IMR-90 (cell line): ENCODE measurements at regions not wholly inside any gene's neighbourhood (a gene's known extent, or its start where the extent isn't known, plus 50 kb on each side); places are given as distances from the start of the nearest gene placed in this dataset.

Experiments used
- ATAC-seq: fragments of 200-7000 bp; cut with Tn5 transposase; 2 replicates; pipeline ENCODE4 v1.9.1; 2020; ENCODE audit warnings: low read depth, mild to moderate bottlenecking, moderate library complexity
- BruUV-seq: library from RNA; stranded (reverse); fragments of 400-500 nt; replicated peaks from 2 replicates; lab custom pipeline; 2021; lab: Mats Ljungman, UMichigan
- CTCF ChIA-PET: fragments of 300-600 bp; formaldehyde crosslinking; extraction: SDS; loops from one replicate; lab custom pipeline; 2021; ENCODE audit warnings: antibody characterized with exemption; lab: Yijun Ruan, JAX
- POLR2A ChIA-PET: fragments of 300-600 bp; sonication (Branson Sonifier 250); formaldehyde crosslinking; loops from one replicate; lab custom pipeline; 2022; ENCODE audit warnings: antibody characterized with exemption; ENCODE audit not compliant: unreplicated experiment; lab: Charles Lee
- DNase-seq: peaks from one replicate; pipeline ENCODE4 v3.0.0; 2013
- H2AFZ ChIP-seq: replicated peaks from 2 replicates; pipeline ENCODE3; 2013; ENCODE audit warnings: low read length, mild to moderate bottlenecking; ENCODE audit not compliant: poor library complexity
- H2AK5ac ChIP-seq: 2 replicates; pipeline ENCODE4 v1.6.1; 2013; ENCODE audit warnings: low read depth, low read length, inconsistent platforms
- H2AK9ac ChIP-seq: replicated peaks from 2 replicates; pipeline ENCODE3; 2013; ENCODE audit warnings: mild to moderate bottlenecking, low read depth, low read length, moderate library complexity; ENCODE audit not compliant: poor library complexity
- H2BK120ac ChIP-seq: 2 replicates; pipeline ENCODE4 v1.6.1; 2013; ENCODE audit warnings: low read depth, low read length, inconsistent platforms
- H2BK15ac ChIP-seq: 3 replicates; pipeline ENCODE4 v1.6.1; 2013; ENCODE audit warnings: low read depth, low read length, inconsistent platforms
- H2BK20ac ChIP-seq: 2 replicates; pipeline ENCODE4 v1.6.1; 2013; ENCODE audit warnings: low read depth, mild to moderate bottlenecking, inconsistent platforms, low read length, moderate library complexity
- H2BK5ac ChIP-seq: 2 replicates; pipeline ENCODE4 v1.6.1; 2013; ENCODE audit warnings: mild to moderate bottlenecking, low read depth, low read length, inconsistent platforms; ENCODE audit not compliant: poor library complexity, severe bottlenecking
- H3K14ac ChIP-seq: replicated peaks from 2 replicates; pipeline ENCODE4 v1.6.1; 2013; ENCODE audit warnings: low read depth, low read length, inconsistent platforms
- H3K18ac ChIP-seq: 2 replicates; pipeline ENCODE4 v1.6.1; 2013; ENCODE audit warnings: low read depth, low read length, control low read depth
- H3K23ac ChIP-seq: 2 replicates; pipeline ENCODE4 v1.6.1; 2013; ENCODE audit warnings: low read depth, low read length, inconsistent platforms
- H3K27ac ChIP-seq: 2 replicates; pipeline ENCODE4 v1.5.1; 2013; ENCODE audit warnings: mild to moderate bottlenecking, control low read depth, low read length; ENCODE audit not compliant: insufficient read depth
- H3K27me3 ChIP-seq: 2 replicates; pipeline ENCODE4 v1.6.1; 2013; ENCODE audit warnings: low read length; ENCODE audit not compliant: control insufficient read depth, insufficient read depth
- H3K36me3 ChIP-seq: 2 replicates; pipeline ENCODE4 v1.6.1; 2013; ENCODE audit warnings: low read length, mixed read lengths; ENCODE audit not compliant: control insufficient read depth, insufficient read depth
- H3K4ac ChIP-seq: 2 replicates; pipeline ENCODE4 v1.6.1; 2013; ENCODE audit warnings: low read depth, low read length, inconsistent platforms
- H3K4me1 ChIP-seq: 2 replicates; pipeline ENCODE4 v1.6.1; 2013; ENCODE audit warnings: low read length, mixed read lengths; ENCODE audit not compliant: control insufficient read depth, insufficient read depth
- H3K4me2 ChIP-seq: 2 replicates; pipeline ENCODE4 v1.6.1; 2013; ENCODE audit warnings: low read depth, mild to moderate bottlenecking, control low read depth, low read length, moderate library complexity
- H3K4me3 ChIP-seq: 2 replicates; pipeline ENCODE4 v1.5.1; 2013; ENCODE audit warnings: low read depth, mild to moderate bottlenecking, control low read depth, low read length, moderate library complexity; ENCODE audit not compliant: insufficient read depth
- H3K56ac ChIP-seq: 2 replicates; pipeline ENCODE4 v1.6.1; 2013; ENCODE audit warnings: low read length, inconsistent platforms; ENCODE audit not compliant: insufficient read depth; ENCODE audit errors: extremely low read depth
- H3K79me1 ChIP-seq, 2 experiments: 2 replicates each; pipeline ENCODE4 v1.6.1; 2013; ENCODE audit warnings: low read length in 2 of 2, inconsistent platforms in 1 of 2, low read depth in 1 of 2
- H3K9ac ChIP-seq: 2 replicates; pipeline ENCODE4 v1.6.1; 2013; ENCODE audit warnings: low read depth, low read length, control low read depth
- H3K9me1 ChIP-seq: 2 replicates; pipeline ENCODE4 v1.6.1; 2013; ENCODE audit warnings: low read length, inconsistent platforms; ENCODE audit not compliant: insufficient read depth
- H3K9me3 ChIP-seq: 2 replicates; pipeline ENCODE4 v1.6.1; 2013; ENCODE audit warnings: low read length; ENCODE audit not compliant: control insufficient read depth, insufficient read depth
- H4K20me1 ChIP-seq: 2 replicates; pipeline ENCODE4 v1.6.1; 2013; ENCODE audit warnings: low read length, inconsistent platforms; ENCODE audit not compliant: insufficient read depth
- H4K5ac ChIP-seq: 2 replicates; pipeline ENCODE4 v1.6.1; 2013; ENCODE audit warnings: mild to moderate bottlenecking, low read depth, low read length, control low read depth
- H4K8ac ChIP-seq, 2 experiments: 2 replicates each; pipeline ENCODE4 v1.6.1; 2013; ENCODE audit warnings: low read depth in 2 of 2, low read length in 2 of 2, control low read depth in 1 of 2, inconsistent platforms in 1 of 2
- H4K91ac ChIP-seq: 2 replicates; pipeline ENCODE4 v1.6.1; 2013; ENCODE audit warnings: low read depth, low read length, inconsistent platforms; ENCODE audit not compliant: insufficient read depth
- BHLHE40 ChIP-seq: fragments of 150-350 bp; IDR thresholded peaks from 2 replicates; pipeline ENCODE4 v1.6.1; 2016; ENCODE audit warnings: mild to moderate bottlenecking, low read depth, low read length
- CEBPB ChIP-seq: IDR thresholded peaks from 2 replicates; pipeline ENCODE4 v1.6.1; 2012; ENCODE audit warnings: low read depth, low read length, improper control_type of control experiment
- CHD1 ChIP-seq: IDR thresholded peaks from 2 replicates; pipeline ENCODE4 v1.6.1; 2012; ENCODE audit warnings: low read depth, low read length, improper control_type of control experiment
- FOS ChIP-seq: fragments of 150-350 bp; IDR thresholded peaks from 2 replicates; pipeline ENCODE4 v1.6.1; 2016; ENCODE audit warnings: low read depth, low read length
- MAFK ChIP-seq: IDR thresholded peaks from 2 replicates; pipeline ENCODE4 v1.6.1; 2012; ENCODE audit warnings: low read depth, low read length, improper control_type of control experiment
- MAZ ChIP-seq: IDR thresholded peaks from 2 replicates; pipeline ENCODE4 v1.6.1; 2012; ENCODE audit warnings: low read depth, mild to moderate bottlenecking, low read length, improper control_type of control experiment, moderate library complexity, borderline replicate concordance
- MXI1 ChIP-seq: IDR thresholded peaks from 2 replicates; pipeline ENCODE4 v1.6.1; 2012; ENCODE audit warnings: low read depth, mild to moderate bottlenecking, low read length, moderate library complexity, borderline replicate concordance
- NFE2L2 ChIP-seq: fragments of 150-350 bp; IDR thresholded peaks from 2 replicates; pipeline ENCODE4 v1.6.1; 2016; ENCODE audit warnings: low read depth, mild to moderate bottlenecking, low read length
- POLR2A ChIP-seq: IDR thresholded peaks from 2 replicates; pipeline ENCODE4 v1.6.1; 2012; ENCODE audit warnings: mild to moderate bottlenecking, low read depth, low read length
- RAD21 ChIP-seq: IDR thresholded peaks from 2 replicates; pipeline ENCODE4 v1.6.1; 2012; ENCODE audit warnings: low read length, improper control_type of control experiment
- RCOR1 ChIP-seq: IDR thresholded peaks from 2 replicates; pipeline ENCODE4 v1.6.1; 2012; ENCODE audit warnings: mild to moderate bottlenecking, low read length, improper control_type of control experiment; ENCODE audit not compliant: insufficient replicate concordance
- RFX5 ChIP-seq: IDR thresholded peaks from 2 replicates; pipeline ENCODE4 v1.8.0; 2012; ENCODE audit warnings: low read depth, mild to moderate bottlenecking, low read length, moderate library complexity
- SMC3 ChIP-seq: fragments of 150-350 bp; IDR thresholded peaks from 2 replicates; pipeline ENCODE4 v1.6.1; 2016; ENCODE audit warnings: low read depth, mild to moderate bottlenecking, antibody characterized with exemption, low read length, moderate library complexity
- WGBS, 2 experiments: methylation state at CpG; one replicate each; pipeline versions ENCODE4 v1.1.5 to v1.1.7; 2013; ENCODE audit warnings: missing lambda C conversion rate in 2 of 2; ENCODE audit not compliant: insufficient read length in 1 of 2; ENCODE audit errors: extremely low coverage in 2 of 2; 5-methylcytosine and 5-hydroxymethylcytosine counted together
- dilution Hi-C: fragments of 300-500 bp; cut with HindIII; formaldehyde crosslinking; loops from one replicate; pipeline ENCODE4 v1.14.3; 2018; ENCODE audit warnings: low sequenced_read_pairs; ENCODE audit not compliant: unreplicated experiment
- in situ Hi-C: fragments of 300-500 bp; cut with MboI; formaldehyde crosslinking; loops from 3 replicates; pipeline ENCODE4 v1.14.3; 2019; ENCODE audit warnings: low sequenced_read_pairs, inconsistent platforms, mixed read lengths
- intact Hi-C: fragments of 100-400 bp; cut with micrococcal nuclease; formaldehyde crosslinking; loops from 2 replicates; pipeline ENCODE4 v1.10.0; 2022
- TF ChIP-seq, protein P1 (sequence below): fragments of 150-350 bp; IDR thresholded peaks from 2 replicates; pipeline ENCODE4 v1.6.1; 2017; ENCODE audit warnings: mild to moderate bottlenecking, antibody characterized with exemption, low read length, low read depth
- TF ChIP-seq, protein P2 (sequence below): conservative IDR thresholded peaks from 2 replicates; pipeline ENCODE4 v1.5.1; 2012; ENCODE audit warnings: mild to moderate bottlenecking, low read depth, low read length, improper control_type of control experiment
- TF ChIP-seq, protein P3 (sequence below): fragments of 150-350 bp; IDR thresholded peaks from 2 replicates; pipeline ENCODE4 v1.6.1; 2016; ENCODE audit warnings: low read depth, mild to moderate bottlenecking, low read length, moderate library complexity, borderline replicate concordance

DNA sequence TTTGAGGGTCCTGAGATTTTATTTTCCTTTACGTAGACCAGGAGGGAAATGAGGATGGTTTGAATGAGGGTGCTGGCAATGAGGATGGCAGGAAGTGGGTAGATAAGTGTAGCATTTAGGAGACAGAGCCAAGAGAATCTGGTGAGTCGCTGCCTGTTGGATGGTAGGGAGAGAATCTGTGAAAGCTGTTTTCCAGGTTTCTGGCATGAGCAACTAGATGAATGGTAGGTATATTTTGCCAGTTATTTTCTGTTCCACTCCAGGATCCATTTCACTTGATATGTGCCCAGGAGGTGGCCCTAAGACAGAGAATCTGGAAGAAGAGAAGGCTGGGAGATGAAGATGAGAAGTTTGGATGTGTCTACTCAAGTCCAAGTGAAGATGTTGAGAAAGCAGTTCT is 63.3 kb upstream of the VIPR2 start:
- Histone ChIP-seq H2BK120ac (no peak overlapping the region), H3K36me3 (no peaks in the 10 kb centered on the region), H3K4ac (no peak overlapping the region), H4K91ac (no peak overlapping the region), H3K9me3 (peaks cover 39% of the 10 kb centered on the region), H3K79me1 (no peaks in the 10 kb centered on the region), H3K14ac (no peak overlapping the region), H3K4me2 (no peak overlapping the region), H2BK5ac (no peak overlapping the region), H4K20me1 (no peaks in the 10 kb centered on the region), H2AK5ac (no peak overlapping the region), H3K56ac (no peak overlapping the region), H3K23ac (no peak overlapping the region), H3K27me3 (no peaks in the 10 kb centered on the region), H2BK20ac (no peak overlapping the region), H4K5ac (no peak overlapping the region), H2AFZ (no peak overlapping the region), H3K18ac (no peak overlapping the region), H3K27ac (no peak overlapping the region), H3K4me3 (no peak overlapping the region), H2BK15ac (no peak overlapping the region), H3K9ac (no peak overlapping the region), H3K4me1 (no peaks in the 10 kb centered on the region), H4K8ac (no peak overlapping the region), H3K9me1 (no peaks in the 10 kb centered on the region), H2AK9ac (no peak overlapping the region)
- no peak for ATAC-seq
- no TSS peak for BruUV-seq
- no CpG with 5 or more reads among the region's 2 CpGs for WGBS, 2 experiments
- ChIA-PET POLR2A (interaction anchor here (0.5 kb wide), 1 partner anchor 47 kb away, joined by 4 read pairs; no protein-coding TSS in a partner anchor), CTCF (no interaction called here)
- intact Hi-C loops = no loop called here
- DNase-seq = no peak
- in situ Hi-C loops = no loop called here
- TF ChIP-seq BHLHE40 (no peak), RFX5 (no peak), MAFK (no peak), CEBPB (no peak), RAD21 (no peak), NFE2L2 (no peak), MXI1 (no peak), CHD1 (no peak), MAZ (no peak), POLR2A (no peak), SMC3 (no peak), FOS (no peak), RCOR1 (no peak)
- TF ChIP-seq, protein P1, sequence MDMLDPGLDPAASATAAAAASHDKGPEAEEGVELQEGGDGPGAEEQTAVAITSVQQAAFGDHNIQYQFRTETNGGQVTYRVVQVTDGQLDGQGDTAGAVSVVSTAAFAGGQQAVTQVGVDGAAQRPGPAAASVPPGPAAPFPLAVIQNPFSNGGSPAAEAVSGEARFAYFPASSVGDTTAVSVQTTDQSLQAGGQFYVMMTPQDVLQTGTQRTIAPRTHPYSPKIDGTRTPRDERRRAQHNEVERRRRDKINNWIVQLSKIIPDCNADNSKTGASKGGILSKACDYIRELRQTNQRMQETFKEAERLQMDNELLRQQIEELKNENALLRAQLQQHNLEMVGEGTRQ = no peak
- TF ChIP-seq, protein P2, sequence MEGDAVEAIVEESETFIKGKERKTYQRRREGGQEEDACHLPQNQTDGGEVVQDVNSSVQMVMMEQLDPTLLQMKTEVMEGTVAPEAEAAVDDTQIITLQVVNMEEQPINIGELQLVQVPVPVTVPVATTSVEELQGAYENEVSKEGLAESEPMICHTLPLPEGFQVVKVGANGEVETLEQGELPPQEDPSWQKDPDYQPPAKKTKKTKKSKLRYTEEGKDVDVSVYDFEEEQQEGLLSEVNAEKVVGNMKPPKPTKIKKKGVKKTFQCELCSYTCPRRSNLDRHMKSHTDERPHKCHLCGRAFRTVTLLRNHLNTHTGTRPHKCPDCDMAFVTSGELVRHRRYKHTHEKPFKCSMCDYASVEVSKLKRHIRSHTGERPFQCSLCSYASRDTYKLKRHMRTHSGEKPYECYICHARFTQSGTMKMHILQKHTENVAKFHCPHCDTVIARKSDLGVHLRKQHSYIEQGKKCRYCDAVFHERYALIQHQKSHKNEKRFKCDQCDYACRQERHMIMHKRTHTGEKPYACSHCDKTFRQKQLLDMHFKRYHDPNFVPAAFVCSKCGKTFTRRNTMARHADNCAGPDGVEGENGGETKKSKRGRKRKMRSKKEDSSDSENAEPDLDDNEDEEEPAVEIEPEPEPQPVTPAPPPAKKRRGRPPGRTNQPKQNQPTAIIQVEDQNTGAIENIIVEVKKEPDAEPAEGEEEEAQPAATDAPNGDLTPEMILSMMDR = no peak
- TF ChIP-seq, protein P3, sequence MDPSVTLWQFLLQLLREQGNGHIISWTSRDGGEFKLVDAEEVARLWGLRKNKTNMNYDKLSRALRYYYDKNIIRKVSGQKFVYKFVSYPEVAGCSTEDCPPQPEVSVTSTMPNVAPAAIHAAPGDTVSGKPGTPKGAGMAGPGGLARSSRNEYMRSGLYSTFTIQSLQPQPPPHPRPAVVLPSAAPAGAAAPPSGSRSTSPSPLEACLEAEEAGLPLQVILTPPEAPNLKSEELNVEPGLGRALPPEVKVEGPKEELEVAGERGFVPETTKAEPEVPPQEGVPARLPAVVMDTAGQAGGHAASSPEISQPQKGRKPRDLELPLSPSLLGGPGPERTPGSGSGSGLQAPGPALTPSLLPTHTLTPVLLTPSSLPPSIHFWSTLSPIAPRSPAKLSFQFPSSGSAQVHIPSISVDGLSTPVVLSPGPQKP = no peak
- dilution Hi-C loops = no loop called here
